ENCODE measurements at regions not wholly inside any gene's neighbourhood (a gene's known extent, or its start where the extent isn't known, plus 50 kb on each side); places are given as distances from the start of the nearest gene placed in this dataset.
A peak's percentile ranks its signal among the peaks of the same experiment; 100 is the strongest.
"Not testable (repeated sequence)": the region's sequence is repeated elsewhere in the genome, so short reads cannot be mapped to it uniquely, and the experiment has no call there.

DNA sequence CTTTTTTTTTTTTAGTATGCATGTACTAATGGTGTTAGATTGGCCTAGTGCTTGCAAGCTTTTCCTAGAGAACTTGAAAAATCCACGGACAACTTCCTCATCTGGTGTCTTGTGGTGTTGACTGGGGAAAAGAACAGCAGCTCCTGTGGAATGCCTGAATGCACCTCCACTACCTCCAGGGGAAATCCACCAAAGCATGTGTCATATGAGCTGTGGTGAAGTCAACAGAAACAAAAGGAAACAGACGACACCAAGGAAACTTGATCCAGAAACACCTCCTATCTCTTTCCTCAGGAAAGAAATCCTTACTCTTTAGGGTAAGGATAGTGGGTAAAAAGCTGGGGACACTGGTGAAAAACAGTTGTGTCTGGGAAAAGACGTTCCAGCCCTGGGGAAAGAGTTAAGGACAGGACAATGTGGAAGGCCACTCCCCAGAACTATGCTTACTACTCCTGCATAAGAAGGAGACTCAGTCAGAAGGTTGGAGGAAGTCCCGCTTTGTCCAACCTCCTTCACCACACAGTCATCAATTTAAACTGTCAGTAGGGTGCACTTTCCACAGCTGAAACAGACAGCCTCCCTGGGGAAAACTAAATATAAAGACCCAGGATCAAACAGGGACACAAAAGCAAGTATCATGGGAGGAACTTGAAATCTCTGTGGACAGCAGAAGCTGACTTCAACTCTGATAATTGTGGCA, 468.8 kb downstream of the TMEM121 start:
- not testable (repeated sequence) for DNase-seq

DNA sequence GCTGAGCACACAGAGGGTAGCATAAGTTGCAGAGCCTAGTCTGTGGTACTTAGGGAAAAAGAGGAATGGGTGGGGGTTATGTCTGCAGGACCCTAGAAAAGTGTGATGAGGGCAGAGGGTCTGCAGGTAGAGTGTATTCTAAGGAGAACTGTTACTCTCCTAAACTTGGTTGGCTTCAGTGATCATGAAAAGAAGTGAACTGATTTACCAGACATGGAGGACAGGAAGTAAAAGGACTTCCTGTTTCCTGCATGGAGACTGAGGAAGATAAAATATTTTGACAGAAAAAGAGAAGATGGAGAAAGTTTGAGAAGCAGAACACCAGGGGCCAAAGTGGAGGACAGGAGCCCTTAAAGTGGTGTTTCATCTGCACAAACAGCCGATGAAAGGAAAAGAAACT, 472.2 kb downstream of the TMEM121 start:
- not testable (repeated sequence) for DNase-seq

DNA sequence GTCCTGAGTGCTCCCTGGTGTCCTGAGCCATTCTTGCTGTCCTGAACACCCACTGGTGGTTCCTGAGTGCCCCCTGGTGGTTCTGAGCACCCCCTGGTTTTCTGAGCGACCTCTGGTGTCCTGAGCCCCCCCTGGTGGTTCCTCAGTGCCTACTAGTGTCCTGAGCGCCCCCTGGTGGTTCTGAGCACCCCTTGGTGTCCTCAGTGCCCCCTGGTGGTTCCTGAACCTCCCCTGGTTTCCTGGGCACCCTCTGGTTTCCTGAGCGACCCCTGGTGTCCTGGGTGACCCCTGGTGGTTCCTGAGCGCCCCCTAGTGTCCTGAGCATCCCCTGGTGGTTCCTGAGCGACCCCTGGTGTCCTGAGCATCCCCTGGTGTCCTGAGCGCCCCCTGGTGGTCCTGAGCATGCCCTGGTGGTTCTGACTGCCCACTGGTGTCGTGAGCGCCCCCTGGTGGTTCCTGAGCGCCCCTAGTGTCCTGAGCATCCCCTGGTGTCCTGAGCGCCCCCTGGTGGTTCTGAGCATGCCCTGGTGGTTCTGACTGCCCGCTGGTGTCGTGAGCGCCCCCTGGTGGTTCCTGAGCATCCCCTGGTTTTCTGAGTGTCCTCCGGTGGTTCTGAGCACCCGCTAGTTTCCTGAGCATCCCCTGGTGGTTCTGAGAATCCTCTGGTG, 473.1 kb downstream of the TMEM121 start:
- DNase-seq, result no peak

DNA sequence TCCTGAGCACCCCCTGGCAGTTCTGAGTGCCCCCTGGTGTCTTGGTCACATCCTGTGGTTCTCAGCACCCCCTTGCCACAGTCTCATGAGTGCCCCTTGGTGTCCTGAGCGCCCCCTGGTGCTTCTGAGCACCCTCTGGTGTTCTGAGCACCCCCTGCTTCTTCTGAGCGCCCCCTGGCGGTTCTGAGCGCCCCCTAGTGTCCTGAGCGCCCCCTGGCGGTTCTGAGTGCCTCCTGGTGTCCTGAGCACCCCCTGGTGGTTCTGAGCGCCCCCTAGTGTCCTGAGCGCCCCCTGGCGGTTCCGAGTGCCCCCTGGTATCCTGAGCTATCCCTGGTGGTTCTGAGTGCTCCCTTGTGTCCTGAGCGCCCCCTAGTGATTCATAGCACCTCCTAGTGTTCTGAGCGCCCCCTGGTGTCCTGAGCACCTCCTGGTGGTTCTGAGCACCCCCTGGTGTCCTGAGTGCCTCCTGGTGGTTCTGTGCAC, 473.7 kb downstream of the TMEM121 start:
- not testable (repeated sequence) for DNase-seq

DNA sequence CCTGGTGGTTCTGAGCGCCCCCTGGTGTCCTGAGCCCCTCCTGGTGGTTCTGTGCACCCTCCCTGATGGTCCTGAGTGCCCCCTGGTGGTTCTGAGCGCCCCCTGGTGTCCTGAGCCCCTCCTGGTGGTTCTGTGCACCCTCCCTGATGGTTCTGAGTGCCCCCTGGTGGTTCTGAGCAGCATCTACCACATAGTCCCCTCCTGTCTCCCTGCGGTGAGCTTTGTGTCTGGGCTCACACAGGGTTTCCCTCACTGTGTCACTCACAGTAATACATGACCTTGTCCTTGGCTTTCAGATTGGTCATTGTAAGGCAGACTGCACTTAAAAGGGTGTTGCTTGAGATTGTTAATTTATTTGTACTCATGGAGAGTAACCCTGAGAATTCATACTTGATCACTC, 474.9 kb downstream of the TMEM121 start:
- DNase-seq, result not testable (repeated sequence)

DNA sequence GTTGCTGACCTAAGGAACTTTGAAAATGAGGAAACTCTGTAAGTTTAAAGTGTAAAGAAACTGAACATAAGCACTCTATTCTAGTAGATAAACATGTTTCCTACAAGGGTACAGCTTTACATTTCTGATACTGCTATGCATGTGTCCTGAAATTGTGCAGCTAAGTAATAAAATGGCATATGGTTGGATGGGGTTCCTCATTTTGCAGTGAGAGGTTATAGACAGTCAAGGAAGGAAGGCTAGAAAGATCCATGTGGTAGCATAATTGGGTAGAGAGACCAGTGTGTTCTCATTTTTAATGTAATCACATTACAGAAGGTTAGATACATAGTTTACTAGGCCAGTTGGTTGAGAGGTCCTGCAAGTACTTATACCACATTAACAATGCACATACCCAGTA, 477.0 kb downstream of the TMEM121 start:
- no peak for DNase-seq

DNA sequence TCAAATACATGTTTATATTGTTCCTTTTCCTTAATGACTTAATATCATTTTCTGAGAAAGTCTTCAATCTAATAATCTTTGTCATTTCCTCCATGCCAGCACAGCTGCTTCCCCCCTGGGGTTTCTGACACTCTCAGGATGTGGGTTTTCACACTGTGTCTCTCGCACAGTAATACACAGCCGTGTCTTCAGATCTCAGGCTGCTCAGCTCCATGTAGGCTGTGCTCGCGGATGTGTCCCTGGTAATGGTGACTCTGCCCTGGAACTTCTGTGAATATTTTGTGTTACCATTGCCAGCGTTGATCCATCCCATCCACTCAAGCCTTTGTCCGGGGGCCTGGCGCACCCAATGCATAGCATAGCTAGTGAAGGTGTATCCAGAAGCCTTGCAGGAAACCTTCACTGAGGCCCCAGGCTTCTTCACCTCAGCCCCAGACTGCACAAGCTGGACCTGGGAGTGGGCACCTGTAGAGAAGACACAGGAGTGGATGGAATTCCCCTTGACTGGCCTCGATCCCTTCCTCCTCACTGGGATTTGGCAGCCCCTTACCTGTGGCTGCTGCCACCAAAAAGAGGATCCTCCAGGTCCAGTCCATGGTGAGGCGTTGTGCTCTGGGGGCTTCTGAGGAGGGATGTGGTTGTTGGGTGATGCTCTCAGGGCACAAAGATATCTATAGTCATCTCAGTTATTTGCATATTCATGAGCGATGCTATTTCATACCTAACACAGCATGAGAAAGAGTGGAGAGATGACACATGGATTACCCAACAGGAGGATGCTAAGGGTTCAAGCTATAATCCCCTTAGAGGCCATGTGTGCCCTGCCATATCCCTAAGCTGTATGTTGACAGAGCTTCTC, 478.8 kb downstream of the TMEM121 start:
- DNase-seq, result not testable (repeated sequence)

DNA sequence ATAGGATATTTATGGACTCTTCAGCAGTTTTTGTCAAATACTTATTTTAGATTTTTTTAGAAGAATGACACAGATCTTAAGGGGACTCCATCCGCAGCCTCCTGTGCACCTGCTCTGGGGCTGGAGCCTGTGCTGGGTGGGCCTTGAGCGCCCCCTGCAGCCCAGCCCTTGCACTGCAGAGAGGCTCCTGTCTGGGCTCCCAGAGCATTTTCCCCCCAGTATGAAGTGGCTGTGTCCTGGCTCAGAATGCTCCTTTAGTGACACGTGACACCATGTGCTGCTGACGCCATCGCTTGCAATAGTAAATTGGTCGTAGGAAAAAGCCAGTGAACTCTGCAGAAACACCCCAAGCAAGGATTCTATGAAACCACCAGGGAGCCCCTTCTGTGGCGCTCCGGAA, 479.7 kb downstream of the TMEM121 start:
- DNase-seq, result not testable (repeated sequence)

DNA sequence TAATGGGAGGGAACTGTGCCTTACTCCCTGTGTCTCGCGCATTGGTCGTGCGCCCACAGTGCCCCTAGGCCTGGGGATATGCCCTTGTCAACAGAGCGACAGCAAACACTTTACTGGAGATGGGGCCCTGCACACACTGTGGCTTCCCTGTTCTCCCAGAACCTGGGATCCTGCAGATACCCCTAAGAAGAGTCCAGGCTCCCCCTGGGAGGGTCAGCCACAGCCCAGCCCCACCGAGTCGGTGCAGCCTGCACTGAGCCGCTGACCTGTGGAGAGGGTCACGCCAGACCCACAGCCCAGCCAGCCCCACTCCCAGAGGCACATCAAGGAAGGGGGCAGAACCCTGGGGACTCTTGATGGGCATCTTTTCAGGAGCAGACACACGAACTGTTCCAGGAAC, 480.3 kb downstream of the TMEM121 start:
- DNase-seq, result not testable (repeated sequence)

DNA sequence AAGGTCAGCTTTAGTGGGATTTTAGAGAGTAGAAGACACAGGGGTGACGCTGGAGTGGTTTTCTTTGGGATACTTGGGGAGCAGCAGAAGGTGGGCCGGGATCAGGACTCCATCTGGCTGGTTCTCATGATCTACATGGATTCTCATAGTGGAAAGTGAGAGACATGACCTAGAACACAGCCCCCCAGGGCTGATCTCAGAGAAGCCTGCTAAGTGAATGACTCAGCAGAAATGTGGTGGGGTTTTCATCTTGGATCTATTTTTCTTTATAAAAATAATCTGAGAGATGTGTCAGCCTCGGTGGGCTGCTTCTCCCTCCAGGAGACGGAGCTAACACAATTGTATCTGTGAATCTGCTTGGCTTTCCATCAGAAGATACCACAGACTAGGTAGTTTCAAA, 484.4 kb downstream of the TMEM121 start:
- no peak for DNase-seq

DNA sequence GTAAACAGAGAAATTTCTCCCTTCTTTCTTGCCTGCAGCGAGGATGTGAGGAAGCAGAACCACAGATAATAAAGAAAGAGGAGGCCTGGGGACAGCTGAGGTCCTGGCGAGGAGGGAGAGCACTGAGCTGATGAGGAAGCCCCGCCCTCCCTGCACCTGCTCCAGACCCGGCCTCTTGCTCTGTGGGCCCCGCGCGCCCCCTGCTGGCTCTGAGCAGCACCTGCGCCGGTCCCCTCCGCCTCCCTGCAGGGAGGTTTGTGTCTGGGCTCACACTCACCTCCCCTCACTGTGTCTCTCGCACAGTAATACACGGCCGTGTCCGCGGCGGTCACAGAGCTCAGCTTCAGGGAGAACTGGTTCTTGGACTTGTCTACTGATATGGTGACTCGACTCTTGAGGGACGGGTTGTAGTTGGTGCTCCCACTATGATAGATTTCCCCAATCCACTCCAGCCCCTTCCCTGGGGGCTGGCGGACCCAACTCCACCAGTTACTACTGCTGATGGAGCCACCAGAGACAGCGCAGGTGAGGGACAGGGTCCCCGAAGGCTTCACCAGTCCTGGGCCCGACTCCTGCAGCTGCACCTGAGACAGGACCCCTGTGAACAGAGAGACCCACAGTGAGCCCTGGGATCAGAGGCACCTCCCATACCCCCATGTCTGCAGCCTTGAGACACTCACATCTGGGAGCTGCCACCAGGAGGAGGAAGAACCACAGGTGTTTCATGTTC, 485.4 kb downstream of the TMEM121 start:
- peak; percentile 13 for DNase-seq

DNA sequence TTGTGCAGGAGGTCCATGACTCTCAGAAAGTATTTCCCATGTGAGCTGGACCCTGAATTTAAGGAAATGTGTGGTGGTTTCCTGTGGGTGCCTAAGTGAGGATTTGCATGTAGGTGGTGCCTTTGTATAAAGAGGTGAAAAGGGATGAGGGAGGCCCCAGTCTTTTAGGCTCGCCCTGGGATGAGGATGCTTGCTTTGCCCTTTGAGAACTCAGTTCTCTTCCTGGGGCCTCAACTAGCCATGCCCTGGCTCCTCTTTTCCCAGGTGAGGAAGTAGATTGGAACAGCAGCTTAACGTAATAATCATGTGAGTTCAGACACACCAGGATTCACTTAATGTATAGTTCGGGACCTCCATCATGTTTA, 486.0 kb downstream of the TMEM121 start:
- DNase-seq, result not testable (repeated sequence)

DNA sequence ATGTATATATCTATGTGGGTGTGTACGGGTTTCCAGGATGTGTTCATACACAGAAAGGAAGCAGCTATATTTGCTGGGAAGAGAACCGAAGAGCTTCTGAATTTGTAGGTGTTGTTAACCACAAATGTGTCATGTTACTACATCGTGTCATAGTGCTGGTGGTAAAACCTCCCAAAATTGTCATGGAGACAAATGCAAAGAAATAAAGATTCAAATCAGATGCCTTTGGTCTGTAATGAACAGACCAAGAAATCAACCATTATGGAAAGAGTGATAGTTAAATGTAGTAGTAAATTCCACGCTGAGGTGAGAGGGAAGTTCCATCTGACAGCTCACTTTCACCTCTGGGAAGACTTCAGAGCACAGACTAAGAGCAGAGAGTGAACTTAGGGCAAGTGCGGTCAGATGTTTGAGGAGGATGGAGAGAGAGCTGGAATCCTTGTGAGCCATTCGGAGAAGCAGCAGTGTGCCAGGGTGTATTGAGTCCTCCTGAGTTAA, 487.5 kb downstream of the TMEM121 start:
- DNase-seq, result no peak

DNA sequence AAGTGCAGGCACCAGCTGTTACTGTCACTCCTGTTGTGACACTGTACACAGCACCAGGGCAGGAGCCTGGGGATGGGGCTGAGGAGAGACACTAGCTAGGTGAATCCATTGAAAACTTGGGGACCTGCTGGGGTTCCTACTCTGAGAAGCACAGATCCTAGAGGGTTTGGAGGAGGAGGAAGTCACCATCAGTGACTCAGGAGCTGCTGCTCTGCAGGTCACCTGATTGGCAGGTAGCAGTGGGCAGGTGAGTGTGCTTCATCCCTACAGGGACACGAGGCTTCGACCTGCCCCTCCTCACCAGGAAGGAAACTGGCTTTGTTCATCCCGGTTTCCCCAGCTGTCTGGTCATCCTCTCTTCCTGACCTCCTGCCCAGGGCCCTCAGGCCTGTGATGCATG, 491.6 kb downstream of the TMEM121 start:
- not testable (repeated sequence) for DNase-seq

DNA sequence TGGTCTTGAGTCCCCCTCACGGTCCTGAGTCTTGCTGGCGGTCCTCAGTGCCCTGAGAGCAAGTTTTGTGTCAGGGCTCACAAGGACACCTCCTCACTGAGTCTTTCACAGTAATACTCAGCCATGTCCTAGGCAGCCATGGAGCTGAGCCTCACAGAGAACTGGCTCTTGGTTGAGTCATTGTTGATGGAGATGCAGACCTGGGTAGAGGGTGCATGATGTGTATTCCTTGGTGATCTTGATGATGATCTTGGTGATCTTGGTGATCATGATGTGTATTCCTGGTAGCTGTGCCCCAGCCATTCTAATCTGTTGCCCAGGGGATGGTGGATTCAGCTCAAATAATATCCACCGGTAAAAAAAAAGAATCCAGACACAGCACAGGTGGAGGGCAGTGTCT, 495.4 kb downstream of the TMEM121 start:
- no peak for DNase-seq

DNA sequence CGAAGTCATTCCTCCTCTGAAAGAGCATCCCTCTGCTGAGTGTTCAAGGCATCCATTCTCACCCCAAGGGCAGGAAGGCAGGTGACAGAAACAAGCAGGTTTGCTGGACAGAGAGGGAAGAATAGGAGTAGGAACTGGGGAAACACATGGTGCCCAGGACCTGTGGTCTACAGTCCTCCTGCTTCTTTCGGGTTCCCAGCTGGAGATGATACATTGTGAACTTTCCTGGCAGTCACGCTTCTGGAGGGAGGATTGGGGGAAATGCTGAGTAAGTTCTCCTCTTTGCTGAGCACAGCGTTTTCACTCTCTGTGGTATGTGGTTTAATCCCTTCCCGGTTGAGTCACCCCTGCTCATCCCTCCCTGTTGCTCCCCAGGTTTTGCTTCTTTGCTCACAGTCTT, 496.3 kb downstream of the TMEM121 start:
- DNase-seq, result not testable (repeated sequence)

DNA sequence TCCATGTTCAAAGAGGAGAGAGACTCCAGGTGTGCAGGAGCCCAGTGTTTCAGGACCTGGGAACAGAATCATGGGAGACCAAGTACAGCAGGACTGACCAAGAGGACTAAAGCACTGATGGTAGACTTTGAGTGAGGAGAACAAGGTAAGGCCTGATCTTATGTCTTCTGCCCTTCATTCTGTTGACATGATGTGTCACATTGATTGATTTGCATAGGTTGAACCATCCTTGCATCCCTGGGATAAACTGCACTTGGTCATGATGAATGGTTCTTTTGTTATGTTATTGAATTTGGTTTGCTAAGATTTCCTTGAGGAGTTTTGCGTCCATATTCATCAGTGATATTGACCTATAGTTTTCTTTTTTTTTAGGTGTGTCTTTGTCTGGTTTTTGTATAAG, 497.0 kb downstream of the TMEM121 start:
- no peak for DNase-seq

DNA sequence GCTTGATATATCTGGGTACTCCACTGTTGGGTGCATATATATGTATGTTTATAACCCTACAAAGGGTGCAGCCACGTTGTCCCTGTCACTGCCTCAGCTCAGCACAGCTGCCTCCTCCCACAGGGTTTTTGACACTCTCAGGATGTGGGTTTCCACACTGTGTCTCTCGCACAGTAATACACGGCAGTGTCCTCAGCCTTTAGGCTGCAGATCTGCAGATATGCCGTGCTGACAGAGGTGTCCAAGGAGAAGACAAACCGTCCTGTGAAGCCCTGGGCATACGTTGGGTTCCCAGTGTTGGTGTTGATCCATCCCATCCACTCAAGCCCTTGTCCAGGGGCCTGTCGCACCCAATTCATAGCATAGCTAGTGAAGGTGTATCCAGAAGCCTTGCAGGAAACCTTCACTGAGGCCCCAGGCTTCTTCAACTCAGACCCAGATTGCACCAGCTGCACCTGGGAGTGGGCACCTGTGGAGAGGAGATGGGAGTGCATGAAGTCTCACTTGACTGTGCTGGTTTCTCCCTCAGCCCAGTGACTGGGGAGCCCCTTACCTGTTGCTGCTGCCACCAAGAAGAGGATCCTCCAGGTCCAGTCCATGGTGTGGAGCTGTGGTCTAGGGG, 498.7 kb downstream of the TMEM121 start:
- no peak for DNase-seq

DNA sequence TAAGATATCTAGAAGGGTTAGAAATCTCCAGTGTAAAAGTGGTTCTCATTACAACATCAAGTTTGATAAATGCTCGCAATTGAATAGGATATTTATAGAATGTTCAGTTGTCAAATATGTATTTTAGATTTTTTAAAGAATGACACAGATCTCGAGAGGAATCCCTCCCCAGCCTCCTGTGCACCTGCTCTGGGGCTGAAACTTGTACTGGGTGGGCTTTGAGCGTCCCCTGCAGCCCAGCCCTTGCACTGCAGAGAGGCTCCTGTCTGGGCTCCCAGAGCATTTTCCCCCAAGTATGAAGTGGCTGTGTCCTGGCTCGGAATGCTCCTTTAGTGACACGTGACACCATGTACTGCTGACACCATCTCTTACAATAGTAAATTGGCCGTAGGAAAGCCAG, 499.6 kb downstream of the TMEM121 start:
- no peak for DNase-seq

DNA sequence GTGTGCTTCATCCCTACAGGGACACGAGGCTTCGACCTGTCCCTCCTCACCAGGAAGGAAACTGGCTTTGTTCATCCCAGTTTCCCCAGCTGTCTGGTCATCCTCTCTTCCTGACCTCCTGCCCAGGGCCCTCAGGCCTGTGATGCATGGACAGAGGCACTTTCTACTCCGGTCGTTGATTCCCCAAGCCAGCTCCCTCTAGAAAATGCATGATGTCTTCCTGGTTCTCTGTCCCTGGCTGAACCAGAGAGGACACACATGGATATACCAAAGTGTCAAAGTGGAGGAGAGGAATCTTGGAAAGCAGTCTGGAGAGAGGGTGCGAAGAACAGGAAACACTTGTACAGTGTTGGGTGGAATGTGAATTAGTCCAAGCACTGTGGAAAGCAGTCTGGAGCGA, 501.4 kb downstream of the TMEM121 start:
- not testable (repeated sequence) for DNase-seq

DNA sequence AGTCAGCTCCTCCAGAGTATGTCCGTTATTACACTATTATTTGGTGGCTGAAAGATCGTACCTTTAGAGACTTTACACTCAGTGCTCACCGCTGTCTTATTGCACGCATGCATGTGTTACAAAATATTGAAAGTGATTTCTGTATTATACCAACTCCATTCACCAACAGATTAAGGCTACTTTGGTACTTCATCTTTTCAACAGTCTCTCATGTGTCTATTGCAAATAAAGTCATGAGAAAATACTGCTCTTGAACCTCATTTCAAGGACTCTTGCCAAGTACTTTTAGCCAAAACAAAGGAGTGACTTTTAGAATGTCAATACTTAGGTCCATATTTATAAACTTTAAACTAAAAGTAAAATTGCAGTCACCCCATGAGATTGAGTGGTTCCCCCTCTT, 503.6 kb downstream of the TMEM121 start:
- DNase-seq, result no peak

DNA sequence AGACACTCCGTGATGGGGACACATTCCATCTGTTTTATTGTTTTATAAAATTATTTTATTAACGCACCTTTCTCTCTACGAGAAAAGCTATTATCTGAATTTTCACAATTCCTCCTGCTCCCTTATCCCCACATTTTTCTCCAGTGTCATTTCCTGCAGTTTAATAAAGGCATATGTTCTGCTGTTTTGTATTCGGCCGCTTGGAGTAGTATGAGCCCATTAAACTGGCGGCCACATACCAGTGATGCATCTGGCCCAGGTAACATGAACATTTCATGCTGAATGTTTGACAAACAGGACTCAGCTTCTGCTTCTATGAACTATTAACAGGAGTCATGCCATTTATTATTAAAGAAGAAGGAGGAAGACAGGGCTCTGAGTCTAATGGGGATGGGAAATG, 511.0 kb downstream of the TMEM121 start:
- DNase-seq, result no peak

All from NCI-H510A treated with DMSO at 0.1 percent for 48 hours (cell line).